ENCODE measurements at regions not wholly inside any gene's neighbourhood (a gene's known extent, or its start where the extent isn't known, plus 50 kb on each side); places are given as distances from the start of the nearest gene placed in this dataset.

DNA sequence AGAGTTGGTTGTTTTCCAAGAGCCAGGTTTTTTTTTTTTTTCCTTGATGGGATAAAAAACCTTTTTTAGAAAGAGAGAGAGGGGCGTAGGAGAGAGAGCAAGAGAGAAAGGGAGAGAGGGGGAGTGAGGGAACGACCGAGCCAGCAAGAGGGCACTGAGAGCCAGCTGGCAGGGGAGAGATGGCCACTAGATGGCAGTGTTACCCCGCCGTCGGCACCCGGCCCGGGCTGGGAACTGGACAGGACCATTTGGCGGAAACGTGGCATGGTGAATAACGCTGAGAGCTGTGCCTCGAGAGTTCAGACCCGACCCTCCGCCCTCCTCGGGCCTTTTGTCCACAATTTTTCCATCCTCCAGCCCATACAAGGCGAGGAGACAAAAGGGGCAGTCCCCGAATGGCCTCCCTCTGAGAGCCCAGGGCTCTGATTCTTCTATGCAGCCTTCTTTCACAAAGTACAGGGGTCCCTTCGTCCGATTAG is 286.7 kb upstream of the VRK2 start (continued):
- TF ChIP-seq, protein P1, sequence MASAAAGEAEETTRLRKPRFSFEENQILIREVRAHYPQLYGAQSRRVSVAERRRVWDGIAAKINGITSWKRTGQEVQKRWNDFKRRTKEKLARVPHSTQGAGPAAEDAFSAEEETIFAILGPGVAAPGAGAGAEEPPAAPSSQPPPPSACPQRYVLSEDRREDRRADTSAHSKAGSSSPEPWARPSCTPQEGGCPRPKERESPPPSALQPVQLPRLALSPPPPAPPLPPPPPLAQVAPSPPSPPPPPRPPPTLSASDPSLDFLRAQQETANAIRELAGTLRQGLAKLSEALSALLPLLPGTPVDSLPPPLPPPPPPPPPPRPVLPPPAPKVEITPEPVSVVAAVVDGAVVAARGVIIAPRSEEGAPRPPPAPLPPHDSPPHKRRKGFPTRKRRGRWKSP (CRISPR knock-in tag; IDR thresholded peaks at IDR 0.05) = no peak; the same call in 1 of the 2 replicates
- TF ChIP-seq NFKBIZ (CRISPR knock-in tag; IDR thresholded peaks at IDR 0.05) (no peak), ARNT (IDR thresholded peaks at IDR 0.05) (no peak), ZBTB20 (CRISPR knock-in tag; IDR thresholded peaks at IDR 0.05; ENCODE audit: borderline replicate concordance, low read depth) (no peak), PPARG (CRISPR knock-in tag; conservative IDR thresholded peaks at IDR 0.05) (no peak), ZFP36 (IDR thresholded peaks at IDR 0.05; ENCODE audit: borderline replicate concordance, low read depth, low read length, partially characterized antibody) (no peak), GLI4 (CRISPR knock-in tag; IDR thresholded peaks at IDR 0.05; ENCODE audit: borderline replicate concordance) (no peak), ZFYVE20 (CRISPR knock-in tag; IDR thresholded peaks at IDR 0.05; ENCODE audit: borderline replicate concordance, low read depth) (no peak), ZSCAN21 (CRISPR knock-in tag; IDR thresholded peaks at IDR 0.05; ENCODE audit: borderline replicate concordance) (0 out of 2 replicates have a peak, but pooled peaks have one; percentile 44), ZNF615 (CRISPR knock-in tag; IDR thresholded peaks at IDR 0.05; ENCODE audit: borderline replicate concordance) (no peak), NR2F1 (CRISPR knock-in tag; IDR thresholded peaks at IDR 0.05) (no peak)
- TF ChIP-seq, protein P2, sequence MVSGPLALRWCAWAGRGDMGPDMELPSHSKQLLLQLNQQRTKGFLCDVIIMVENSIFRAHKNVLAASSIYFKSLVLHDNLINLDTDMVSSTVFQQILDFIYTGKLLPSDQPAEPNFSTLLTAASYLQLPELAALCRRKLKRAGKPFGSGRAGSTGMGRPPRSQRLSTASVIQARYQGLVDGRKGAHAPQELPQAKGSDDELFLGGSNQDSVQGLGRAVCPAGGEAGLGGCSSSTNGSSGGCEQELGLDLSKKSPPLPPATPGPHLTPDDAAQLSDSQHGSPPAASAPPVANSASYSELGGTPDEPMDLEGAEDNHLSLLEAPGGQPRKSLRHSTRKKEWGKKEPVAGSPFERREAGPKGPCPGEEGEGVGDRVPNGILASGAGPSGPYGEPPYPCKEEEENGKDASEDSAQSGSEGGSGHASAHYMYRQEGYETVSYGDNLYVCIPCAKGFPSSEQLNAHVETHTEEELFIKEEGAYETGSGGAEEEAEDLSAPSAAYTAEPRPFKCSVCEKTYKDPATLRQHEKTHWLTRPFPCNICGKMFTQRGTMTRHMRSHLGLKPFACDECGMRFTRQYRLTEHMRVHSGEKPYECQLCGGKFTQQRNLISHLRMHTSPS (CRISPR knock-in tag; IDR thresholded peaks at IDR 0.05; ENCODE audit: low read depth) = 0 out of 2 replicates have a peak, but pooled peaks have one; percentile 30
- TF ChIP-seq, protein P3, sequence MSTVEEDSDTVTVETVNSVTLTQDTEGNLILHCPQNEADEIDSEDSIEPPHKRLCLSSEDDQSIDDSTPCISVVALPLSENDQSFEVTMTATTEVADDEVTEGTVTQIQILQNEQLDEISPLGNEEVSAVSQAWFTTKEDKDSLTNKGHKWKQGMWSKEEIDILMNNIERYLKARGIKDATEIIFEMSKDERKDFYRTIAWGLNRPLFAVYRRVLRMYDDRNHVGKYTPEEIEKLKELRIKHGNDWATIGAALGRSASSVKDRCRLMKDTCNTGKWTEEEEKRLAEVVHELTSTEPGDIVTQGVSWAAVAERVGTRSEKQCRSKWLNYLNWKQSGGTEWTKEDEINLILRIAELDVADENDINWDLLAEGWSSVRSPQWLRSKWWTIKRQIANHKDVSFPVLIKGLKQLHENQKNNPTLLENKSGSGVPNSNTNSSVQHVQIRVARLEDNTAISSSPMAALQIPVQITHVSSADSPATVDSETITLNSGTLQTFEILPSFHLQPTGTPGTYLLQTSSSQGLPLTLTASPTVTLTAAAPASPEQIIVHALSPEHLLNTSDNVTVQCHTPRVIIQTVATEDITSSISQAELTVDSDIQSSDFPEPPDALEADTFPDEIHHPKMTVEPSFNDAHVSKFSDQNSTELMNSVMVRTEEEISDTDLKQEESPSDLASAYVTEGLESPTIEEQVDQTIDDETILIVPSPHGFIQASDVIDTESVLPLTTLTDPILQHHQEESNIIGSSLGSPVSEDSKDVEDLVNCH (CRISPR knock-in tag; IDR thresholded peaks at IDR 0.05) = no peak
- TF ChIP-seq, protein P4, sequence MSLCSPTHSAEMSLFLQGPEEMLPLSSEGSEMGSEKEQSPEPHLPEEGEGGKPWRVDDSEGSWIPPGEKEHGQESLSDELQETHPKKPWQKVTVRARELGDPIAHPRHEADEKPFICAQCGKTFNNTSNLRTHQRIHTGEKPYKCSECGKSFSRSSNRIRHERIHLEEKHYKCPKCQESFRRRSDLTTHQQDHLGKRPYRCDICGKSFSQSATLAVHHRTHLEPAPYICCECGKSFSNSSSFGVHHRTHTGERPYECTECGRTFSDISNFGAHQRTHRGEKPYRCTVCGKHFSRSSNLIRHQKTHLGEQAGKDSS (CRISPR knock-in tag; IDR thresholded peaks at IDR 0.05; ENCODE audit: borderline replicate concordance, low read depth) = peak; percentile 77; the same call in 1 of the 2 replicates
- TF ChIP-seq, protein P5, sequence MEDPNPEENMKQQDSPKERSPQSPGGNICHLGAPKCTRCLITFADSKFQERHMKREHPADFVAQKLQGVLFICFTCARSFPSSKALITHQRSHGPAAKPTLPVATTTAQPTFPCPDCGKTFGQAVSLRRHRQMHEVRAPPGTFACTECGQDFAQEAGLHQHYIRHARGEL (CRISPR knock-in tag; IDR thresholded peaks at IDR 0.05) = no peak
- TF ChIP-seq, protein P6, sequence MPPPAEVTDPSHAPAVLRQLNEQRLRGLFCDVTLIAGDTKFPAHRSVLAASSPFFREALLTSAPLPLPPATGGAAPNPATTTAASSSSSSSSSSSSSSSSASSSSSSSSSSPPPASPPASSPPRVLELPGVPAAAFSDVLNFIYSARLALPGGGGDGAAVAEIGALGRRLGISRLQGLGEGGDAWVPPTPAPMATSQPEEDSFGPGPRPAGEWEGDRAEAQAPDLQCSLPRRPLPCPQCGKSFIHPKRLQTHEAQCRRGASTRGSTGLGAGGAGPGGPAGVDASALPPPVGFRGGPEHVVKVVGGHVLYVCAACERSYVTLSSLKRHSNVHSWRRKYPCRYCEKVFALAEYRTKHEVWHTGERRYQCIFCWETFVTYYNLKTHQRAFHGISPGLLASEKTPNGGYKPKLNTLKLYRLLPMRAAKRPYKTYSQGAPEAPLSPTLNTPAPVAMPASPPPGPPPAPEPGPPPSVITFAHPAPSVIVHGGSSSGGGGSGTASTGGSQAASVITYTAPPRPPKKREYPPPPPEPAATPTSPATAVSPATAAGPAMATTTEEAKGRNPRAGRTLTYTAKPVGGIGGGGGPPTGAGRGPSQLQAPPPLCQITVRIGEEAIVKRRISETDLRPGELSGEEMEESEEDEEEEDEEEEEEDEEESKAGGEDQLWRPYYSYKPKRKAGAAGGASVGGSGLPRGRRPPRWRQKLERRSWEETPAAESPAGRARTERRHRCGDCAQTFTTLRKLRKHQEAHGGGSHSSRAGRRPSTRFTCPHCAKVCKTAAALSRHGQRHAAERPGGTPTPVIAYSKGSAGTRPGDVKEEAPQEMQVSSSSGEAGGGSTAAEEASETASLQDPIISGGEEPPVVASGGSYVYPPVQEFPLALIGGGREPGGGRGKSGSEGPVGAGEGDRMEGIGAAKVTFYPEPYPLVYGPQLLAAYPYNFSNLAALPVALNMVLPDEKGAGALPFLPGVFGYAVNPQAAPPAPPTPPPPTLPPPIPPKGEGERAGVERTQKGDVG (CRISPR knock-in tag; IDR thresholded peaks at IDR 0.05; ENCODE audit: borderline replicate concordance) = no peak
- TF ChIP-seq, protein P7, sequence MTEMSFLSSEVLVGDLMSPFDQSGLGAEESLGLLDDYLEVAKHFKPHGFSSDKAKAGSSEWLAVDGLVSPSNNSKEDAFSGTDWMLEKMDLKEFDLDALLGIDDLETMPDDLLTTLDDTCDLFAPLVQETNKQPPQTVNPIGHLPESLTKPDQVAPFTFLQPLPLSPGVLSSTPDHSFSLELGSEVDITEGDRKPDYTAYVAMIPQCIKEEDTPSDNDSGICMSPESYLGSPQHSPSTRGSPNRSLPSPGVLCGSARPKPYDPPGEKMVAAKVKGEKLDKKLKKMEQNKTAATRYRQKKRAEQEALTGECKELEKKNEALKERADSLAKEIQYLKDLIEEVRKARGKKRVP (CRISPR knock-in tag; IDR thresholded peaks at IDR 0.05) = no peak
